GM23338 (cell line): ENCODE measurements at regions not wholly inside any gene's neighbourhood (a gene's known extent, or its start where the extent isn't known, plus 50 kb on each side); places are given as distances from the start of the nearest gene placed in this dataset.
"Not testable (repeated sequence)": the region's sequence is repeated elsewhere in the genome, so short reads cannot be mapped to it uniquely, and the experiment has no call there.

ENCODE experiments used
- ATAC-seq: fragments of 200-7000 bp; cut with Tn5 transposase; 3 replicates; pipeline ENCODE4 v1.9.1; 2020
- DNase-seq: peaks from one replicate; pipeline ENCODE4 v3.0.0-alpha.2; 2015; ENCODE audit warnings: low spot score
- H2AFZ ChIP-seq: fragments of 200-600 bp; sonication (generic); 2 replicates; pipeline ENCODE4 v1.8.0; 2016; ENCODE audit warnings: antibody characterized with exemption, mild to moderate bottlenecking, moderate library complexity
- H3F3A ChIP-seq: fragments of 200-600 bp; sonication (generic); replicated peaks from 2 replicates; pipeline ENCODE4 v1.8.0; 2017; ENCODE audit warnings: antibody characterized with exemption, mixed run types, low read depth
- H3K27ac ChIP-seq: fragments of 200-600 bp; sonication (generic); 2 replicates; pipeline ENCODE4 v1.6.1; 2016; ENCODE audit warnings: low read depth
- H3K27me3 ChIP-seq: fragments of 200-600 bp; sonication (generic); 2 replicates; pipeline ENCODE4 v1.8.0; 2016; ENCODE audit warnings: mild to moderate bottlenecking, mixed run types, moderate library complexity; ENCODE audit not compliant: insufficient read depth
- H3K36me3 ChIP-seq: fragments of 200-600 bp; sonication (generic); 2 replicates; pipeline ENCODE4 v1.8.0; 2016; ENCODE audit warnings: mild to moderate bottlenecking; ENCODE audit not compliant: insufficient read depth
- H3K4me1 ChIP-seq: fragments of 200-600 bp; sonication (generic); 2 replicates; pipeline ENCODE4 v1.8.0; 2016; ENCODE audit warnings: mild to moderate bottlenecking, moderate library complexity; ENCODE audit not compliant: insufficient read depth
- H3K4me2 ChIP-seq: fragments of 200-600 bp; sonication (generic); 2 replicates; pipeline ENCODE4 v1.7.1; 2017; ENCODE audit warnings: mixed run types
- H3K4me3 ChIP-seq: fragments of 200-600 bp; sonication (generic); 2 replicates; pipeline ENCODE4 v1.6.1; 2016; ENCODE audit warnings: mixed run types
- H3K79me2 ChIP-seq: fragments of 200-600 bp; sonication (generic); replicated peaks from 2 replicates; pipeline ENCODE4 v1.8.0; 2017; ENCODE audit warnings: mild to moderate bottlenecking; ENCODE audit not compliant: insufficient read depth
- H3K9me2 ChIP-seq: fragments of 200-600 bp; sonication (generic); 2 replicates; pipeline ENCODE4 v1.8.0; 2017; ENCODE audit not compliant: insufficient read depth
- H4K20me1 ChIP-seq: fragments of 200-600 bp; sonication (generic); replicated peaks from 2 replicates; pipeline ENCODE4 v1.8.0; 2017; ENCODE audit warnings: mild to moderate bottlenecking; ENCODE audit not compliant: insufficient read depth
- H3K27ac Mint-ChIP-seq: 2 replicates; pipeline ENCODE4 v1.8.0; 2020; ENCODE audit warnings: inconsistent platforms, mild to moderate bottlenecking, moderate library complexity, mixed read lengths
- H3K27me3 Mint-ChIP-seq: 3 replicates; pipeline ENCODE4 v1.8.0; 2022; ENCODE audit warnings: low read depth, mild to moderate bottlenecking, moderate library complexity, mixed read lengths, inconsistent platforms; ENCODE audit not compliant: insufficient read depth, poor library complexity
- H3K36me3 Mint-ChIP-seq: 3 replicates; pipeline ENCODE4 v1.8.0; 2021; ENCODE audit warnings: low read depth, mild to moderate bottlenecking, inconsistent platforms, moderate library complexity, mixed read lengths
- H3K4me1 Mint-ChIP-seq: 3 replicates; pipeline ENCODE4 v1.8.0; 2020; ENCODE audit warnings: mild to moderate bottlenecking, inconsistent platforms, mixed read lengths
- H3K4me3 Mint-ChIP-seq: 3 replicates; pipeline ENCODE4 v1.8.0; 2021; ENCODE audit warnings: moderate library complexity, mild to moderate bottlenecking, inconsistent platforms, mixed read lengths
- H3K9me3 Mint-ChIP-seq: 3 replicates; pipeline ENCODE4 v1.8.0; 2020; ENCODE audit warnings: moderate library complexity, mild to moderate bottlenecking, inconsistent platforms, mixed read lengths
- CREB1 ChIP-seq: fragments of 250-450 bp; sonication (Bioruptor Pico); IDR thresholded peaks from 2 replicates; pipeline ENCODE4 v1.5.0; 2020; ENCODE audit warnings: low read depth, mild to moderate bottlenecking, moderate library complexity
- ETS1 ChIP-seq: IDR thresholded peaks from 2 replicates; pipeline ENCODE4 v1.6.1; 2016; ENCODE audit warnings: antibody characterized with exemption
- EZH2phosphoT487 ChIP-seq: fragments of 200-600 bp; sonication (generic); IDR thresholded peaks from one replicate; pipeline ENCODE4 v1.8.1; 2018; ENCODE audit warnings: antibody characterized with exemption; ENCODE audit not compliant: unreplicated experiment
- JUNB ChIP-seq: IDR thresholded peaks from one replicate; pipeline ENCODE4 v1.6.1; 2016; ENCODE audit warnings: antibody characterized with exemption; ENCODE audit not compliant: unreplicated experiment
- NANOG ChIP-seq: IDR thresholded peaks from 2 replicates; pipeline ENCODE4 v1.6.1; 2016; ENCODE audit warnings: antibody characterized with exemption, borderline replicate concordance
- POLR2AphosphoS5 ChIP-seq: IDR thresholded peaks from 2 replicates; pipeline ENCODE4 v1.6.1; 2016; ENCODE audit warnings: antibody characterized with exemption, low read depth
- REST ChIP-seq: IDR thresholded peaks from one replicate; pipeline ENCODE4 v1.6.1; 2018; ENCODE audit warnings: antibody characterized with exemption; ENCODE audit not compliant: unreplicated experiment
- ZNF462 ChIP-seq: fragments of 250-450 bp; sonication (Bioruptor Pico); IDR thresholded peaks from 2 replicates; pipeline ENCODE4 v1.5.0; 2020; ENCODE audit warnings: mild to moderate bottlenecking, moderate library complexity

GRCh38 chr5:62190931-62191330 lies 115.1 kb upstream of the KIF2A start:
- Histone ChIP-seq H3K27me3 (no peaks in the 10 kb centered on the region), H3F3A (no peaks in the 10 kb centered on the region), H3K4me3 (no peak overlapping the region), H3K4me1 (no peaks in the 10 kb centered on the region), H3K27ac (no peak overlapping the region), H3K4me2 (no peak overlapping the region), H3K9me2 (0 out of 2 replicates have a peak, but pooled peaks cover 11% of the 10 kb centered on the region), H3K36me3 (peaks cover 7% of the 10 kb centered on the region; the same call in 1 of the 2 replicates), H4K20me1 (no peaks in the 10 kb centered on the region), H2AFZ (no peak overlapping the region), H3K79me2 (no peaks in the 10 kb centered on the region)
- peaks cover 17% of the 10 kb centered on the region for H3K36me3 Mint-ChIP-seq
- ATAC-seq (no peak), DNase-seq (no peak)
- no peak for TF ChIP-seq REST
- H3K27ac Mint-ChIP-seq, result no peak overlapping the region
- peaks cover 35% of the 10 kb centered on the region for H3K9me3 Mint-ChIP-seq
- no peaks in the 10 kb centered on the region for H3K4me1 Mint-ChIP-seq
- H3K4me3 Mint-ChIP-seq, result no peak overlapping the region
- H3K27me3 Mint-ChIP-seq, result peaks cover 4% of the 10 kb centered on the region

GRCh38 chr5:62192958-62193357 lies 113.0 kb upstream of the KIF2A start:
- no peak for ATAC-seq
- H3K4me1 ChIP-seq, result no peaks in the 10 kb centered on the region
- Mint-ChIP-seq H3K27ac (no peak overlapping the region), H3K4me3 (no peak overlapping the region), H3K27me3 (peaks cover 4% of the 10 kb centered on the region), H3K9me3 (peaks cover 35% of the 10 kb centered on the region), H3K4me1 (no peaks in the 10 kb centered on the region), H3K36me3 (peaks cover 17% of the 10 kb centered on the region)
- H3K9me2 ChIP-seq, result 0 out of 2 replicates have a peak, but pooled peaks cover 11% of the 10 kb centered on the region
- H3K4me2 ChIP-seq, result no peak overlapping the region
- no peaks in the 10 kb centered on the region for H4K20me1 ChIP-seq
- H2AFZ ChIP-seq, result no peak overlapping the region
- no peak for DNase-seq
- no peak overlapping the region for H3K4me3 ChIP-seq
- no peak overlapping the region for H3K27ac ChIP-seq
- H3K36me3 ChIP-seq, result peaks cover 7% of the 10 kb centered on the region; the same call in 1 of the 2 replicates
- no peaks in the 10 kb centered on the region for H3F3A ChIP-seq
- H3K79me2 ChIP-seq, result no peaks in the 10 kb centered on the region
- TF ChIP-seq ETS1 (no peak), ZNF462 (CRISPR knock-in tag) (no peak), NANOG (no peak), POLR2AphosphoS5 (no peak), CREB1 (CRISPR knock-in tag) (no peak), JUNB (no peak), EZH2phosphoT487 (no peak)
- H3K27me3 ChIP-seq, result no peaks in the 10 kb centered on the region

- H3K4me3 ChIP-seq, H3K9me2 ChIP-seq, H3K4me1 ChIP-seq, H3K79me2 ChIP-seq, H3K27me3 ChIP-seq, H3F3A ChIP-seq, H3K27ac Mint-ChIP-seq, ATAC-seq, H3K4me2 ChIP-seq, H4K20me1 ChIP-seq, H3K4me3 Mint-ChIP-seq, DNase-seq, H3K27me3 Mint-ChIP-seq, H3K4me1 Mint-ChIP-seq, H3K36me3 ChIP-seq, H2AFZ ChIP-seq, H3K27ac ChIP-seq: not testable (repeated sequence)
- Mint-ChIP-seq H3K36me3 (peaks cover 17% of the 10 kb centered on the region), H3K9me3 (peaks cover 29% of the 10 kb centered on the region)
Observed at GRCh38 chr5:62196532-62196931, 109.5 kb upstream of the KIF2A start.
